EH (cell line): ENCODE measurements at regions not wholly inside any gene's neighbourhood (a gene's known extent, or its start where the extent isn't known, plus 50 kb on each side); places are given as distances from the start of the nearest gene placed in this dataset.

Source experiments
- DNase-seq: peaks from one replicate; pipeline ENCODE4 v3.0.0-alpha.2; 2015; ENCODE audit warnings: low read depth

DNA sequence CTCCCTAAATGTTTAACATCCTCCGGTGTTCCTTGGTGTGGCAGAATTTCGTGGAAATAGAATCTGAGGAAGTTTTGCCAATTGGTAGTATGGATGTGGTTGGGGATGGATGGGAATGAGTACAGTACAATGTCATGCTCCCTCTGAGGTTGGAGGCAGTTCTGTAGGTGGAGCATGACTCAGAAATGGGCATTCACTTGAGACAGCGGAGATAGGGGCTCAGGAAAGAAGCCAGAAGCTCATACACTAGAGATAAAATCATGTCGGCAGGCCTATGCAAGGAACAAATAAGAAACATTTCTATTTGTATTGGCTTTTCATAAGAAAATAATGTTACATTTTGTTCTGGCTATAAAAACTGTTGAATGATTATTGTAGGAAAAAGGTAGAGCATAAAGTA is 196.0 kb downstream of the URB2 start:
- no peak for DNase-seq

DNA sequence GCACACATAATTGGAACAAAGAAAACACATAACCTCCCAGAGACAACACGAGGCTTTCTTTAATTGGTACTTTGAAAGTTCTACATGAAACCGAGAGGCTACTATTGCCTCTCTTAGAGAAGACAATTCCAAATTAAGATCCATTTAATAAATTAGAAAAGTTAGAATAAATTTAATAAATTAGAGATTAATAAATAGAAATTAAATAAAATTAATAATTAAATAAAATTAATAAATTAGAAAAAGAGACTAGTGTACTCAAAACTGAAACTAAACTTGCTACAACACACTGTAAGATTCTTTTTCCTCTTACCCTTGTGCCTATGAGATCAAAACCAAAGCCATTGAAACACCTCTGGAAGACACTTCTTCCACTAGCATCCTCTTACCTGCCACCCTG is 199.0 kb downstream of the URB2 start:
- no peak for DNase-seq

DNA sequence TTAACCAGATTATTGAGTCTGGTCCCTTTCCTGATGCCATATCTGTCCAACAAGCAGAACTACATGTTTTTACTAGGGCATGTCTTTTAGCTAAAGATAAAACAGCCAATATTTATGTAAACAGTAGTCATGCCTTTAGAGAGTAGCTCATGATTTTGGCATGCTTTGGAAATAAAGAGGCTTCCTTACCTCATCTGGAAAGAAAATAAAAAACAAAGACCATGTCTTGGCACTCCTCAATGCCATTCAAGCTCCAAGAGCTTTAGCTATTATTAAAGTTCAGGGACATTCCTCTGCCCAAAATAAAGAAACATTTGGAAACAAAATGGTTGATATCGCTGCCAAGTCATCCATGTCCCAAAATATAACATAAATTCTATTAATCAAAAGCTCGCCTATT is 202.4 kb downstream of the URB2 start:
- DNase-seq = no peak

DNA sequence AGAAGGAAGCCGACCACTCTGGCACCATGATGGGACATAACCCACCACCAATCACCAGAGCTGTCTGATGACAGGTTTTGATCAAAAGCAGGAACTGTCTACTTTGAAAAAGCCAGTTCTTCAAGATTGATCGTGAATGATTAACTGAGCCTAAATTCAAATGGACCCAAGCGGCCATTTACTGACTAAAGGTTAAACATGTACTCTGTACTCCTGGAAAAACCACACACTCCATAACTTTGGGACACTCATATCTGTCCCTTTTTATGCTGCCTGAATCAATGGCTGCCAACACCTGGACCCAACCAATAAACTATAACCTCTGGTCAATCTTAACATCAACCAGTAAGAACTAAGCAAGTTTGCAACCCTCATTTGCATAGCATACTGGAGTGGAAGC is 206.6 kb downstream of the URB2 start:
- no peak for DNase-seq

DNA sequence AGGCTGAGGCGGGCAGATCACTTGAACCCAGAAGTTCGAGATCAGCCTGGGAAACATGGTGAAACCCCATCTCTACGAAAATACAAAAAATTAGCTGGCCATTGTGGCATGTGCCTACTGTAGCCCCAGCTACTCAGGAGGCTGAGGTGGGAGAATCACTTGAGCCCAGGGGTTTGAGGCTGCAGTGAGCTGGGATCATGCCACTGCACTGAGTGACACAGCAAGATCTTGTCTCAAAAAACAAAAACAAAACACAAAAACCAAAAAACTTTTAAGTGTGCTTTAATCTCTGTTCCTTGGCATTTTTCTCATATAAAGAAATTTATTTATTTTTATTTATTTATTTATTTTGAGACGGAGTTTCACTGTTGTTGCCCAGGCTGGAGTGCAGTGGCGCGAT is 208.2 kb downstream of the URB2 start:
- no peak for DNase-seq

DNA sequence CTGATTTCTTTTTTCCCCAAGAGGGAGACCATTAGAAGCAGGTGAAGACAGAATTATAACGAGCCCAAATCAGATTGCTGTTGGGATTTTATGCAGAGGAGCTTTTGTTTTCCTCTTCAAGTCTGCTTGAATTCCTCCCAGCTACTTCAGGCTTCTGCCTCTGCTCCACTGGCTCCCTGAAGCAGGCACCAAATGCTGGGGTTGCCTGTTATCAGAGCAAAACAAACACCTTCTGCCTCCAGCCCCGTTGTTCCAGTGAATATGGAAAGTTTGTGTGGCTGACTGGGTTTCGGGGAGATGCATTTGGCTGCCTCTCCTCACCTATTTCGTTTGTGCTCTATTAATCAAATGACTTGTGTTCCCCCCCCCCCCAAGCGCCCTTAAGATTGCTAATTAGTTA is 209.2 kb downstream of the URB2 start:
- no peak for DNase-seq

DNA sequence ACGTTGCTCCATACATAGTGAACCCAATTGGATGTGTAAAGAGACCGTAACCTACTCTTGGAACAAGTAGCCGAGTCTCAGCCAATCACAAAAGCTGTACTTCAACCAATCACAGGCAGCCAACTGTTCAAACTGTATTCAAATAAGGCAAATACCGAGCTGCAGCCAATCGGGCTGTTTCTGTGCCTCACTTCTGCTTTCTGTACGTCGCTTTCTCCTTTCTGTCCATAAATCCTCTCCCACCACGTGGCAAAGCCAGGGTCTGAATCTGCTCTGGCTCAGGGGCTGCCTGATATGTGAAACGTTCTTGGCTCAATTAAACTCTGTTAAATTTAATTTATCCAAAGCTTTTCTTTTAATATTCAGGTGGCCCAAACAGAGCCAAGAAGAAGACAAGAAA is 210.3 kb downstream of the URB2 start:
- DNase-seq = no peak

DNA sequence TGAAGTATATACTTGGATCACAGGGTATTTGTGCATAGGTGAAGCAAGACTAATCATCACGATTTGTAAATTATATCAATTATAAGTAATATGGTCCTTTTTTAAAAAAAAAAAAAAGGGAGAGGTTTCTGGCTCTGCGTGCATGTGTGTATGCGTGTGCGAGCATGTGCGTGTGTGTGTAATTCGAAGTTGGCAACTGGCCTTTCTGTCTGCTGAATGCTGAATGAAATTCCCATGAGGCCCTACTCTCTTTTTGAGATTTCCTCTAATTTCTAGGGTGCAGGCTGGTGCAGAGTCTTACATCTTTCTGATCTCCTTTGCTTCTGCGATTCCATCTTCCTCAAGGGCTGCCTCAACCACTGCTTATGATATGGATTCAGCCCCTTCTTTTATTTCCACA is 212.2 kb downstream of the URB2 start:
- no peak for DNase-seq

DNA sequence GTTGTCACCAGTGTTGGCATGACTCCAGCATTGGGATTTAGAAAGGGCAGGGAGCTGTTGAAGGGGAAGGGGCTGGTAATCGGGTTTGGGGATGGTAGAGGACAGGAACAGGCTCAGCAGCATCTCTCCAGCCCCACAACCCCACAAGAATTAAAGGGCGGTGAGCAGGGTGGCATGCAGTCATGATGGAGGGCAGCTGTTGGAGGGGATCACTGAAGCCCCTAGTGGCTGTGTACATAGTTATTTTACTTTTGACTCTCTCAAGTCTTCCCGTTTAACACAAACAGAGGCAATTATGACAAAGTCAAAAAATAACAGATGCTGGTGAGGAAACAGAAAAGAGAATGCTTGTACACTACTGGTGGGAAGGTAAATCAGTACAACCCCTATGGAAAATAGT is 213.8 kb downstream of the URB2 start:
- no peak for DNase-seq

DNA sequence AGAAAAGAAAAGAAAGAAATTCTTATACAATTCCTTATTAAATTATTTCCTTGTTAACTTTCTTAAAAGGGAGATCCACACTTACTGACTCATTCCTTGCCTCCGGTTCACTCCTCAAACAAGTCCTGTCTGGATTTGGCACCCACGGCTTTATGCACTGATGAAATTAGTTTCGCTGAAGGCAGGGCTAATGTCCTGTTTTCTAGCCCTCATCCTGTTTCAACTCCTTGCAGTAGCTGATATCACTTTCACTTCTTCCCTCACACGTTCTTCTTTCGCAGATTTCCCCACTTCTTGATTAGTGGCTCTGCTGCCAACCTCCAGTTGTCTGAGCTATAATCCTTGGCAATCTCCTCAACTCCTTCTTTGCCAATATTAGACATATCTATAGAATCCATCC is 215.2 kb downstream of the URB2 start:
- DNase-seq = no peak

DNA sequence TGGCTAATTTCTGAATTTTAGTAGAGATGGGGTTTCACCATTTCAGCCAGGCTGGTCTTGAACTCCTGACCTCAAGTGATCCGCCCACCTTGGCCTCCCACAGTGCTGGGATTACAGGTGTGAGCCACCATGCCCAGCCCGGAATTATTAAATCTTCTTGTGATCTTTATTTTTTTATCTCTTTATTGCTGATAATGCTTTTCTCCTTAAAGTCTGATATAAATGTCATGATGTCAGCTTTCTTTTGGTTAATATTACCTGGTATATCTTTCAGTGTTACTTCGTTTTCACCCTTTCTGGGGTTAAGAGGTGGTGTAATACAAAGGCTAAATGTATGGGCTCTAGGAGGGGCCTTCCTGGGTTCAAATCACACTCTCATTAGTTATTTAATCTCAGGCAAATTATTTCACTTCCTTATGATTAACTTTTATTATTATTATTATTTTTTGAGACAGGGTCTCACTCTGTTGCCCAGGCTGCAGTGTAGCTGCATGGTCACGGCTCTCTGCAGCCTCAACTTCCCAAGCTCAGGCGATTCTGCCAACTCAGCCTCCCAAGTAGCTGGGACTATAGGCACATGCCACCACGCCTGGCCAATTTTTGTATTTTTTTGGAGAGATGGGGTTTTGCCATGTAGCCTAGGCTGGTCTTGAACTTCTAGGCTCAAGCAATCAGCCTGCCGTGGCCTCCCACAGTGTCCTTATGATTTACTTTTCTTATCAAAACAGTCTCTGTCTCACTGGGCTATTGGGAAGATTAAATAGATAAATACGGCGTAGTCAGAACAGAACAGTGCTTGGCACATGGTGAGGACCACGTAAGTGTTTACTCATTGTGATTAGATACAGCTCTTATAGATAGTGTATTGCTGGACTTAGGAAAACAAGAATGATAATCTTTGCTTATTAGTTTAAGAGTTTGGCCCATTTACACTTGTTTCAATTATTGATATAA is 216.5 kb downstream of the URB2 start:
- DNase-seq = no peak

DNA sequence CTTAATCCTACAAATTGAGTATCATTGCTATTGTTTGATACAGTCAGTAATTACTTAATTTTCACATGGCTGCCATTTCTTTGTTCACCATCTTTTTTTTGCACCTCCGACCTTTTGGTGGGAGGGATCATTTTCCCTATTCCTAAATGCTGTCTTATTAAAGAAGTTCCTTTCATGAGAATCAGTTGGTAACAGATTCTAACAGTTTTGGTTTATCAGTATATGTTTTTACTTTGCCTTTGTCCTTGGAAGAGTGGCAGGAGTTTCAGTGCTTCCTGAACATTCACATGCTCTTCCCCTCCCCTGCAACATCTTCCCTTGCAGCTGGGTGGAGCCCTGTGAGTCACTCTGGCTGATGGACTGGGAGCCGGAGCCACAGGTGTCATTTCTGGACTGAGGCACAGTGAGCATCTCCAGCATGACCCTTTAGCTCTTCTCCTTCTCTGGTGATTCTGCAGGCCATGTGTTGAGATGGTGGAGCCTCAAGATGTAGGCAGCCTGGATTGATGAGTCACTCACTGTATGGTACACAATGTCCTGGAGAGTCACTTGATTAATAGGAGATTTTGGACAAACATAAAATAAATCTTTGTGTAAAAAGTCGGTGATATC is 217.7 kb downstream of the URB2 start:
- DNase-seq = peak; percentile 4

DNA sequence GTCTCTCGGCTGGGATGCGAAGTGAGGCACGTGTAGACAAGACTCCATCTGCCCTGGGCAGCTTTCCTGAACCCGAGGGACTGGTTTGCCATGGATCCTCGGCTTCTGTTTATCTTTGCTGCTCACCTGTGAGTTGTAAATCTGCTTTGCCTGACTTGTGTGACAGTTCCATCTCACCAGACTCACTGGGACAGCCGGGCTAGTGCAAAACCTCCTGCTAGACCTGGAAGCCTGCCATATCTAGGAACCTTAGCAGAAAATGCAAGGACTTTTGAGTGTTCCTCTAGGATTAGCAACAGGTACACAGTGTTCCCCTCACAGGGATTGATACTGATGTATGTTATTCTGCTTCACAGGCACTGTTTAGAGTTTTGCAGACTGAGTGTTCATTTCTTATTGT is 218.6 kb downstream of the URB2 start:
- DNase-seq = no peak

DNA sequence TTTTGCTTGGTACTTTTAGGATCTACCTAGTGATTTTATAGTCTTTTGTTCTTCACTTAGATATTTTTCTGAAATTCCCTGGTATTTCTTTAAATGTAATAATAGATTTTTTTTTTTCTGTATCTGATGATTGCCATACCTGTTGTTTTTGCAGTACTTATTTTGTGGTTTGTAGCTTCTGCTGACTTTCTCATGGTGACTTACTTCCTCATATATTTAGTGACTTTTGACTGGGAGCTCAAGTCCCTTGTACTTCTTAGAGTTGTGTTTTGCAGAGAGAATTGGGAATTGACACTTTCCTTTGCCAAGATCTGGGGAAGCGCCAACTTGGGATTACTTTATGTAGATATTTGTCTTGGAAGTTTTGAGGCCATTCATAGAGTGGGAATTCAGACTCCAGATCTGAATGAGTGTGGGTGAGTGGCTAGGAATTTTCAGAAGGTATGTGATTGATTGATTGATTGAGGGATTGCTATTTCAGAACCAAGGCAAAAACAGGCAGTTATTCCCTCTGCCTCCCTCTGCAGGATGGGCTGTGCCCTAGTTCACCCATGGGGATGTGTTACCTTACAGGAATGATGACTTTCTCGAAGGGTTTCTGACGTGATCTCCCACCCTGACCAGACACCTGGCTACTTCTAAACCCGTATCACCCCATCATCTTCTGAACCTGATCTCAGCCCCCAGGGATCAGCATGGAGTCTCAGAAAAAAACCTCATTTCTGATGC is 219.5 kb downstream of the URB2 start:
- DNase-seq = no peak

DNA sequence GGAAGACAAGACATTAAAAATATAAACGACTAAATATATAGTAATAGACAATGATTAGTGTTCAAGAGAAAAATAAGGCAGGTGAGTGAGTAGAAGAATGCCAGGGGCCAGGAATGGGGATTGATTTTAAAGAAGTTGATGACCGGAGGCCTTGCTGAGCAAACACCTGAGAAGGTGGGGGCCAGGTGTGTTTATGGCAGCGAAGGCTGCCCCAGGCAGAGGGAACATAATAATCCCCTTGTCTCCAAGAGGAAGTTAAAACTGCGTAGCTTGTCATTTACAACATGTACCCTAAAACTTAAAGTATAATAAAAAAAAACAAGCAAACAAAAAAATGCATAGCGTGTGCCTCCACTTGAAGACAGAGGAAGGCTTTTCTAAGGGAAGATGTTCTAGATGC is 220.3 kb downstream of the URB2 start:
- DNase-seq = no peak

DNA sequence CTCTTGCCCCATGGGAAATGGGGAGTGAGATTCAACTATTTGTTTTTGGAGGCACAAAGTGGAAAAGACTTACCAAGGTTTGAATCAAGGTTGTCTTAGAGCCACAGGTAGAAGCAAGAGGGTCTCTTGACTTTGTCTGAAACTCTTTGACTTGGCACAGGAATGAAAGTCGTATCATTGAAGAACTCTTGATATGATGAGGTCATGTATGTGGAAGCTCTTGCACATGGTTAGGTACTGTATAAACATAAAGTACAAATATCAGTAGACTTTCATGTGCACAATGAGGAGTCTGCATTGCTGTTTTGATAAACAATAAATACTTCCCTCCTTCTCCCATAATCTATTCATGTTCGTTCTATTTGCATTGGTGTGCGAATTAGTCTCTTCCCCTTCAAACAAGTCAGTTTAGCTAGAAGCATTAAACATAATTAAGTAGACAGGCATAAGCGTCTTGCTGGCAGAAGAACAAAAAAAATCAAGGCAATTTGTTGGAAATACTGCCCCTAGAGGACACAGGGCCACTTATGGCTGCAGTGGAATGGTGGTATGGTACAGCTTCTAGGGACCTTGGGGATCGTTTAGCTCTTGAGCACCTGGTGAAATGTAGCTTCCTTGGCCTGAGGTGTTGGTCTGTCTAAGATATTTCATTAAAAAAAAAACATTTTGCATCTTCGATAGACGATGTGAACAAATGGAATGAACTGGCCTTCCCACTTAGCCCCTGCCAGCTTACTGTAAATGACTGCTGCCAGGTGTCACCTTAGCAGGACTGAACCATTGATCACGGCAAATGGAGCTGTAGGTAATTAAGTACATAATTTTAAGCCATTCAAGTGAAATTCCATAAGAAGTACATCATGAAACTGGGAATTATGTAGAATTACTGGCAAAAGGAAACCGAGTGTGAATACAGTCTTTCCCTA is 218.0 kb upstream of the GALNT2 start:
- peak; percentile 33 for DNase-seq

DNA sequence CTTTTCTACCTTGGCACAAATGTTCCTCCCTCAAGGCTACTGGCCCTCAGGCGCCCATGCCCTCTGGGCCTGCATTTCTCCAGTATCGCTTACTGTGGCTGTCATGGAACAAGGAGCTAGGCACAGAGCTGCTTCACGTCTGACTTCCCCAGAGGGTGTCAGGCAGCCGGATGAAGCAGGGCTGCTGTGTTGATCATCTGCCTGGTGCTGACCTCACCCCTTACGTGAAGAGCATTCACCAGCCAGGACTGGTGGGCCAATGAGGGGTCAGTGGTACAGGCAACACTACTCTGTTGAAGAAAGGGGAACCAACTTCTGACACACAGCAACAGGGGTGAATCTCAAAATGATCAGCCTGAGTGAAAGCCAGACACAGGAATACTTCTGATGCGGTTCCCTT is 215.5 kb upstream of the GALNT2 start:
- no peak for DNase-seq

DNA sequence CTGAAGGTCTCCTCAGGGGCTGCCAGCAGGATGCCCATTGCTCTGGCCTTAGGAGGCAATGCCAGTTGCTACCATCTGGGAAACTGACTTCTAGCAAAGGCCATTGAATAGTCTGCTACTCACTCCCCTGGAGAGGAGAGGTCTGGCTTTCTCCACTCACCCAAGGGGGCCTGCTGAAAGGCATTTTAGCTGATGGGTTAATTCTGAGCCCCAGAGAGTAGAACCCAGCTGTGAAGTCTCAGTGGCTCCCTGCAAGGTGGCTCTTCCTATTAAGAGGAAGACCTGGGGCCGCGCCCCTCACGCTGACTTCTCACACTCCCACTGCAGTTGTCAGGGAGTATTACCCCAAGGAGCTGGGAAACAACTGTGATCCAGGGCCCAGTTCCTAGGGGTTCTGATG is 213.3 kb upstream of the GALNT2 start:
- no peak for DNase-seq

DNA sequence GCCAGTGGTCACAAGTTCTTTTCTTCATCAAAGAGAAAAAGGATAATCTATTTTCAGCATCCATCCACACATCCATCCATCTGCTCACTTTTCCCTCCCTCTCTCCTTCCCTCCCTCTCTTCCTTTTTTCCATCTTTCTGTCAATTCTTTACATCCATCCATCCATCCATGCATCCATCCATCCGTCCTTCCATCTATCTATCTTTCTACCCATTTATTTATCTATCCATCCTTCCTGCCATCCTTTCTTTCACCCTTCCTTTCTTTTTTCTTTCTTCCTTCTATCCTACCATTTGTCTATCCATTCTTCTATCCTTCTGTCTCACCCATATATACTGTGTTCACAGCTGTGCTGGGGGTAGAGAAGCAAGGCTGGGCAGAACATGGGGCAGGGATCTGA is 212.4 kb upstream of the GALNT2 start:
- DNase-seq = no peak

DNA sequence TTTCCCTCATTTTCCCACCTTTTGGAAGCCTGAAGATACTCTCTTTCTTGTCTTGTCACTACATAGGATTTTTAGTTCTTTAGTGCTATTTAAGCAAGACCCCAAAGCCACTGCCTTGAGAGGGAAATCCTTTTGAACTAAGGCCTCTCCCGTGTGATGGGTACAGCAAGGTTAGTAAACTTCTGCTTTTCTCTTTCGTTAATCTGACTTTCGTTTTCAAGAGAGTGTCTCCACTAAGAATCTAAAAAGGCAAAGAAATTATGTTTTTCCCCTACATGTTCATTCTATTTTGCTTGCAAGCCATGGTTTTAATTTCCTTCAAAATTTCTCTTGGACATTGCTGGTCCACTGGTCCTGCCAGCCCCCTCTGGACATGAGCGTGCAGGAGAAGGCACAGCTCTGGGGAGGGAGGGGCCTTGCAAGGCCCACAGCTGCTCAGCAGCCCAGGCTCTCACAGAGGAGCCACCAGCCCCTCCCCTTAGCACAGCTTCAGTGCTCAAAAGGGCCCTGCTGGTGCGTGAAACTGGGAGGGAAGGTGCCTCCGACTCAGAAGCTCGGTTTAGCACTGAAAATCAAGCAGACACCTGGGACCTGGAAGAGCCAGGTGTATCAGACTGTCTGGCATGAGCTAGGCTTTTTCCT is 210.9 kb upstream of the GALNT2 start:
- peak; percentile 14 for DNase-seq

DNA sequence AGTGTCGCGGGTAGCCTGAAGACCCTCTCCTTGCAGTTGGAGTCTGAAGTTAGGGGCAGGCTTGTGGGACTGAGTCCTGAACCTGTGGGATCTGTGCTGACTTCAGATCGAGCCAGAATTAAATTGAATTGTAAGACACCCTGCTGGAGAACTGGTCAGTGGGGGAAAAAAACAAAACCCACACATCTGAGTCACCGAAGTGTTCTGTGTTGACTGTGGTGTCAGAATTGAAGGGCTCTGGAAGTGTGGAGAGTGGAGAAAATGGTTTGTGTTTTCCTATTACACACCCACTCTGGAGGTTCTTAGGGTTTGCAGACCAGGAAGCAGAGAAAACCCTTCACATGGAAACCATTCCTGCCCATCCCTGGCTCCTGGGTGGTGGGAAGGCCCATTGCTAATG is 209.5 kb upstream of the GALNT2 start:
- DNase-seq = no peak

DNA sequence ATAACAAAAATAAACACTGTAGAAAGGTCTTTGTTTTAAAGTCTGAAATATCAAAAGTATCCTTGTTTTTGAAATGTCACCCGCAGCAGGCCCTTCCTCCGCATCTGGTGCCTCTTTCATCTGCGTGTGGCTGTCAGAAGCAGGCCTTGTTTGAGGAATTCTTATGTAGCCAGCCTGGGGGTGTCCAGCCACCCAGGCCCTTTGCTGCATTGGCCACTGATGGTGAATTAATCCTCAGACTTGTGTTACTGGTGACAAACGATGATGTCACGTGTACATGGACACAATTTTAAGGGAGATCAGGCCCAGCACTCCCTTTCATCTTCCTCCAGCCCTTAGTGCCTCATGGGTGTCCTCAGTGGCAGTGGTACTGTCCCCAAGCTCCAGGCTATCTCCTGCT is 208.0 kb upstream of the GALNT2 start:
- no peak for DNase-seq
